WI38 (cell line): ENCODE measurements at regions not wholly inside any gene's neighbourhood (a gene's known extent, or its start where the extent isn't known, plus 50 kb on each side); places are given as distances from the start of the nearest gene placed in this dataset.

Experiments used
- H3K4me3 ChIP-seq: 2 replicates; pipeline ENCODE4 v1.5.1; 2011; ENCODE audit warnings: low read depth, mild to moderate bottlenecking, control low read depth, low read length
- CTCF ChIP-seq: IDR thresholded peaks from 2 replicates; pipeline ENCODE4 v1.5.1; 2012; ENCODE audit warnings: low read depth, mild to moderate bottlenecking, control low read depth, low read length

- no peak overlapping the region for H3K4me3 ChIP-seq
- TF ChIP-seq CTCF = no peak
Measured at GRCh38 chr4:127126718-127127117, 506.0 kb upstream of the INTU start.

- H3K4me3 ChIP-seq = no peak overlapping the region
- TF ChIP-seq CTCF = no peak
Measured at GRCh38 chr4:127131527-127131926, 501.2 kb upstream of the INTU start.

- no peak for TF ChIP-seq CTCF
- H3K4me3 ChIP-seq = no peak overlapping the region
Measured at GRCh38 chr4:127134490-127134889, 498.3 kb upstream of the INTU start.

GRCh38 chr4:127138586-127138985, 494.2 kb upstream of the INTU start:
- no peak overlapping the region for H3K4me3 ChIP-seq
- no peak for TF ChIP-seq CTCF

- no peak overlapping the region for H3K4me3 ChIP-seq
- no peak for TF ChIP-seq CTCF
Measured at GRCh38 chr4:127139788-127140286, 492.9 kb upstream of the INTU start.

- no peak for TF ChIP-seq CTCF
- H3K4me3 ChIP-seq = no peak overlapping the region
Measured at GRCh38 chr4:127140306-127140705, 492.5 kb upstream of the INTU start.

GRCh38 chr4:127141856-127142255, 490.9 kb upstream of the INTU start:
- H3K4me3 ChIP-seq = no peak overlapping the region
- TF ChIP-seq CTCF = no peak
